GM19452 (cell line): ENCODE measurements at regions not wholly inside any gene's neighbourhood (a gene's known extent, or its start where the extent isn't known, plus 50 kb on each side); places are given as distances from the start of the nearest gene placed in this dataset.
"Not testable (repeated sequence)": the region's sequence is repeated elsewhere in the genome, so short reads cannot be mapped to it uniquely, and the experiment has no call there.

ENCODE experiments used
- ATAC-seq: cut with Tn5 transposase; IDR thresholded peaks from one replicate; pipeline ENCODE4 v1.9.1; 2021; ENCODE audit not compliant: unreplicated experiment

DNA sequence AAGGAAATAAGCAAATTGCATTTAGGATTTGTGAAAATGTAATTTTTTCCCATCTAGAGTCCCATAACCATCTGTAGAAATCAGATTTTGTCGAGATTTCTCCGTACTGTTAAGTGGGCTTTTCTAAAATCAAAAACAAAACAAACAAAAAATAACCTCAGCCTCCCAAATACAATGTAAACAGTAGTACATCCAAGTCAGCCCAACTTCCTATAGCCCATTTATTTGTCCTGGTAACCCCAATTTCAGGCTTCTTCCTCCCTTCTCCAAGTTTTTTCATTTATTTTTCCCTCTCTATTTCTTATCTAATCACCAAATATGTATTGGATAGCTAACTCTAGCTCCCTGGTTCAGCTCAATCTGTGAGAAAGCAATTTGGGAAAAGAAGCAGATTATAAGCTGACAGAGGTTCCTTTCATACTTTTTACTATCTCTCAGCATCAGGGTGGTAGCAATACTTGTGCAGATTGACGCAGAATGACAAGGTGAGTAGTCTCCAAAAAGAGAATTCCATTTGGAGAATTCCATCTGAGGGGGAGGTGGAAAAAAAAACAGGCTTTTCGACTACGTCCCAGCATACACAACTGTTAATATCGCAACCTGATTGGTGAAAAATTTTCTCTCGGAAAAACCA, 132.6 kb upstream of the BTN3A2 start:
- no peak for ATAC-seq

- peak; percentile 7 for ATAC-seq
Observed at GRCh38 chr6:26232940-26233648, 131.9 kb upstream of the BTN3A2 start.

- peak; percentile 42 for ATAC-seq
Observed at GRCh38 chr6:26233649-26234420, 131.2 kb upstream of the BTN3A2 start.

GRCh38 chr6:26234421-26235301, 130.3 kb upstream of the BTN3A2 start:
- peak; percentile 39 for ATAC-seq

- ATAC-seq = no peak
Observed at GRCh38 chr6:26235302-26235670, 129.7 kb upstream of the BTN3A2 start.

DNA sequence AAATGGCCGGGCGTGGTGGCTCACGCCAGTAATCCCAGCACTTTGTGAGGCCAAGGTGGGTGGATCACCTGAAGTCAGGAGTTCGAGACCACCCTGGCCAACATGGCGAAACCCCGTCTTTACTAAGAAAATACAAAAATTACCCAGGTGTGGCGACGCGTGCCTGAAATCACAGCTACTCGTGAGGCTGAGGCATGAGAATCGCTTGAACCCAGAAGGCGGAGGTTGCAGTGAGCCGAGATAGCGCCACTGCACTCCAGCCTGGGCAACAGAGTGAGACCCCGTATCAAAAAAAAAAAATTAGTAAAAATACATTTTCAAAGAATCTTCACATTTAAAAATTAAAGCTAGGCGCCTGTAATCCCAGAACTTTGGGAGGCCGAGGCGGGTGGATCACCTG, 125.6 kb upstream of the BTN3A2 start:
- ATAC-seq = not testable (repeated sequence)

DNA sequence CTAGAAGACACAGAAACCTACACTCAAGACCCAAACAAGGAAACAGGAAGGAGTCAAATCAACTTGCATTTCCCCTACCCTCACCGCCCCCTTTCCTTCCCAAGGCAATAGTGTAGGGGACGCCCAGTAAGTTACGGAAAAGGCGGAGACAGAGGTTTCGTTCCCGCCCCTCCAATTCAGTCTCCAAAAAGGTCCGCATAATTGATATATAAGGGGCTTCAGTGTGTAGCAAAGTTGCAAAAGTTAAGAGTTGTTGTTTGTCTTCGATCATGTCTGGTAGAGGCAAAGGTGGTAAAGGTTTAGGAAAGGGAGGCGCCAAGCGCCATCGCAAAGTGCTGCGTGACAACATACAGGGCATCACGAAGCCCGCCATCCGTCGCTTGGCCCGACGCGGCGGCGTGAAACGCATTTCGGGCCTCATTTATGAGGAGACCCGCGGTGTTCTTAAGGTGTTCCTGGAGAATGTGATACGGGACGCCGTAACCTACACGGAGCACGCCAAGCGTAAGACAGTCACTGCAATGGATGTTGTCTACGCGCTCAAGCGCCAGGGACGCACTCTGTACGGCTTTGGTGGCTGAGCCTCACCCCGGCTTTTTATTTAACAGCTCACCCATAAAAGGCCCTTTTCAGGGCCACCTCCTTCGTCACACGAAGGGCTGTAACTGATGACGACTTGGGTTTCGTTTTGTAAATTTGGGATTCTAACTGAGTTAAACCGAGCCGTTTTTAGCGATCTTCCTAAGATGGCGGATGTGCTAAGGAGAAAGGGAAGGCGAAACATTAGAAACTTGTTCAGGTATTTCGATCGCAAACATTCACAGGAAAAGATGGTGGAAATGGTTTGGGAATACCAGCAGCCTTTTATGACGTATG, 124.6 kb upstream of the BTN3A2 start:
- ATAC-seq = peak; percentile 64

DNA sequence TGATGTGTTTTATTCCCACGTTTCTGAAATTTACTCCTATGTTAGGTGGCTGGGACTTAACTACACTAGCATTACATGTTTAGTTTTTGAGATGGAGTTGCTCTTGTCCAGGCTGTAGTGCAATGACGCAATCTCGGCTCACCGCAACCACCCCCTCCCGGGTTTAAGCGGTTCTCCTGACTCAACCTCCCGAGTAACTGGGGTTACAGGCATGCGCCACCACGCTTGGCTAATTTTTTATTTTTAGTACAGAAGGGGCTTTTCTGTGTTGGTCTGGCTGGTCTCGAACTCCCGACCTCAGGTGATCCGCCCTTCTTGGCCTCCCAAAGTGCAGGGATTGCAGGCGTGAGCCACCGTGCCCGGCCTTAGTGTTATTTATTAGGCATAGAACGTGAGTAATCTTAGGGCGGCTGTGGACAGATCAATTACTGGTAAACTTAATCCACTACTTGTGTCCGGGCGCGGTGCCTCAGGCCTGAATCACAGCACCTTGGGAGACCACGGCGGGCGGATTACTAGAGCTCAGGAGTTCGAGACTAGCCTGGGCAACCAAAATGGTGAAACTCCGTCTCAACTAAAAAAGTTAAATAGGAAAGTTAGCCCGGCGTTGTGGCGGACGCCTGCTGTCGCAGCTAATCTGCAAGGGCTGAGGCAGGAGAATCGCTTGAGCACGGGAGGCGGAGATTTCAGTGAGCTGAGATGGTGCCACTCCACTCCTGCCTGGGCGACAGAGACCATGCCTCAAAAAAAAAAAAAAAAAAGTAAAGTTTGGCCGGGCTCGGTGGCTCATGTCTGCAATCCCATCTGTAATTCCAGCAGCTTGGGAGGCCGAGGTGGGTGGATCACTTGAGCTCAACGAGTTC, 123.7 kb upstream of the BTN3A2 start:
- ATAC-seq = peak; percentile 33

GRCh38 chr6:26243132-26243531, 121.9 kb upstream of the BTN3A2 start:
- ATAC-seq = no peak

GRCh38 chr6:26243752-26244151, 121.2 kb upstream of the BTN3A2 start:
- no peak for ATAC-seq

DNA sequence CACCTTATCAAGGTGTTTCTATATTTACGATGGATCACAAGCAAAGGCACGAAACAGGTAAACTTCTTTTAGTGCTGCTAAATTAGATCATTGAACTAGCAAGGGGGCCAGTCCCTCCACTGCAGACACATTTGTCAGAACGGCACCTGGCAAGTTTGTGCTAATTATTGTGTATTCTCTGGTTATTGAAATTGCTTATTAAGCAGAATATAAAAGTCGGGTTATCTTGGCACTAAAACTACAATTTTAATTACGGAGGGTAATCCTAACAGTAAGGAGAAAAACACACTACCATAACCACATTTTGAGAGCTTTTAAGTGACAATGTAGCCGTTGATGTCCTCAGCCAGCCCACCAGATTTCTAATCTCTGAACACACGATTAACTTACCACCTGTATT, 118.9 kb upstream of the BTN3A2 start:
- ATAC-seq = no peak

DNA sequence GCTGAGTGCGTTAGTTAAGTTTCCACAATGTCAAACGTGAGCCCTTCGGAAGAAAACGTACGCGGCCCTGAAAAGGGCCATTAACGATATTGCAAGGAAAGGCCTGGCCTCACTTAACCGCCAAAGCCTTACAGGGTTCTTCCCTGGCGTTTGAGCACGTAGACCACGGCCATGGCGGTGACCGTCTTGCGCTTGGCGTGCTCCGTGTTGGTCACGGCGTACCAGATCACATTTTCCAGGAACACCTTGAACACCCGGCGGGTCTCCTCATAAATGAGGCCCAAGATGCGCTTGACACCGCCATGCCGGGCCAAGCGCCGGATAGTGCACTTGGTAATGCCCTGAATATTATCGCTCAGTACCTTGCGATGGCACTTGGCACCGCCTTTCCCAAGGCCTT, 118.4 kb upstream of the BTN3A2 start:
- ATAC-seq = no peak

GRCh38 chr6:26249707-26249956, 115.4 kb upstream of the BTN3A2 start:
- peak; percentile 24 for ATAC-seq

GRCh38 chr6:26249957-26250697, 114.9 kb upstream of the BTN3A2 start:
- peak; percentile 43 for ATAC-seq

DNA sequence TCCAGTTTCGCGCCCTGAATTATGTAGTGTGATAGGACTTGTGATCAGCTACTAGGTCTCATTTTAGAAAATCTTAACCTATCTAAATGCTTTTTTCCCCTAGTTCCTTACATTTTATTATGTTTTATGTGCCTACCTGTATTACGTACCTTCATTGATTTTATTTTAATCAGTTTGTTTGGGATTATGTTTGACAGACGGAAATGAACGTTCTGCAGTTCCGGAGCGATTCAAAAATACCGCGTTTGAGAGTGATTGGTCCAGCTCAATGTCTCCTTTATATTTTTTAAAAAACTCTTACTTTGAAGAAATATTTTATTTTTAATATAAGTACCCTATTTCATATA, 114.3 kb upstream of the BTN3A2 start:
- no peak for ATAC-seq

DNA sequence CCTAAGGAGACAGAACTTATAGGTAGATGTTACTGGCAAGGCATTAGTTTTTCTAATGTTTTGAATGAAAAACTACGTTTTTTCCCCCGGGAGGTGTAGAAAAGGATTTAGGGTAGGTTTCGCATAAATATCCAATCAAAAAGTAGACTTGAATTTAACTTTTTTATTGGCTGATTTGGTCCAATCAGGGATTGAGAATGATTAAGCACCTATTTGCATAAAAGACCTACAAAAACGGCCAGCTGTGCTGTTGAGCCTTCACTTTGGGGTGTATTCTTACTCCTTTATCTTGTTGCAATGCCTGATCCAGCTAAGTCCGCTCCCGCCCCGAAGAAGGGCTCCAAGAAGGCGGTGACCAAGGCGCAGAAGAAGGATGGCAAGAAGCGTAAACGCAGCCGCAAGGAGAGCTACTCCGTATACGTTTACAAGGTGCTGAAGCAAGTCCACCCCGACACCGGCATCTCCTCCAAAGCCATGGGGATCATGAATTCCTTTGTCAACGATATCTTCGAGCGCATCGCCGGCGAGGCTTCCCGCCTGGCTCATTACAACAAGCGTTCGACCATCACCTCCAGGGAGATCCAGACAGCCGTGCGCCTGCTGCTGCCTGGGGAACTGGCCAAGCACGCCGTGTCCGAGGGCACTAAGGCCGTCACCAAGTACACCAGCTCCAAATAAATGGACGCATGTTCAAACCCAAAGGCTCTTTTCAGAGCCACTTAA, 113.5 kb upstream of the BTN3A2 start:
- ATAC-seq = peak; percentile 44

DNA sequence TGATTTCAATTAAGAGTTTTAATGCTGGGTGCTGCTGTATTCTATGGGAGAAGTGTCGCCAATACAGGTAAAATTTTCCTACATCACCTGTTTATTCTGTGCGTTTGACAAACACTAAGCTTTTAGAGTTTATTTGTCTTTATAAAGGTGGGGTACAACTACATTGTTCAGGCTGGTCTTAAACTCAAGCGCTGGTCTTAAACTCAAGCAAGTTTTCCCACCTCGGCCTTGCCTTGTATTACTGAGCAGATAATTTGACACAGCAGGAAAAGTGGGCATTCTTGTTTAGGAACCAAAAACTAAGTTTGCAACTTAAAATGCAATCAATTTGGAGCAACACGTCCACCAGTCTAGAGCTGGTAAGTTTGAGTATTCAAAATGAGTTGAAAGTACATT, 112.9 kb upstream of the BTN3A2 start:
- no peak for ATAC-seq

- no peak for ATAC-seq
Observed at GRCh38 chr6:26254724-26255123, 110.3 kb upstream of the BTN3A2 start.
